ENCODE measurements at regions not wholly inside any gene's neighbourhood (a gene's known extent, or its start where the extent isn't known, plus 50 kb on each side); places are given as distances from the start of the nearest gene placed in this dataset.

GRCh38 chr7:117973975-117974374 is 100.7 kb upstream of the CTTNBP2 start:
- DNase-seq (ENCODE audit: low spot score), result no peak

- DNase-seq (ENCODE audit: low spot score), result no peak
Measured at GRCh38 chr7:117974891-117975290, 101.7 kb upstream of the CTTNBP2 start.

- no peak for DNase-seq (ENCODE audit: low spot score)
Measured at GRCh38 chr7:117975476-117975875, 102.2 kb upstream of the CTTNBP2 start.

- no peak for DNase-seq (ENCODE audit: low spot score)
Measured at GRCh38 chr7:117979954-117980497, 106.8 kb upstream of the CTTNBP2 start.

- DNase-seq (ENCODE audit: low spot score), result no peak
Measured at GRCh38 chr7:117982071-117983055, 109.1 kb upstream of the CTTNBP2 start.

- no peak for DNase-seq (ENCODE audit: low spot score)
Measured at GRCh38 chr7:117986645-117987269, 113.5 kb upstream of the CTTNBP2 start.

GRCh38 chr7:117990834-117991233 is 117.6 kb upstream of the CTTNBP2 start:
- no peak for DNase-seq (ENCODE audit: low spot score)

- DNase-seq (ENCODE audit: low spot score), result no peak
Measured at GRCh38 chr7:117992635-117993376, 119.6 kb upstream of the CTTNBP2 start.

GRCh38 chr7:117993377-117994003 is 120.2 kb upstream of the CTTNBP2 start:
- peak; percentile 14 for DNase-seq (ENCODE audit: low spot score)

- no peak for DNase-seq (ENCODE audit: low spot score)
Measured at GRCh38 chr7:117995850-117996650, 122.8 kb upstream of the CTTNBP2 start.

GRCh38 chr7:117997862-117998825 is 124.9 kb upstream of the CTTNBP2 start:
- DNase-seq (ENCODE audit: low spot score), result no peak

GRCh38 chr7:118000480-118001202 is 127.4 kb upstream of the CTTNBP2 start:
- no peak for DNase-seq (ENCODE audit: low spot score)

GRCh38 chr7:118003476-118003875 is 130.2 kb upstream of the CTTNBP2 start:
- DNase-seq (ENCODE audit: low spot score), result no peak

- DNase-seq (ENCODE audit: low spot score), result no peak
Measured at GRCh38 chr7:118005026-118005425, 131.8 kb upstream of the CTTNBP2 start.

GRCh38 chr7:118006979-118007378 is 133.7 kb upstream of the CTTNBP2 start:
- no peak for DNase-seq (ENCODE audit: low spot score)

- no peak for DNase-seq (ENCODE audit: low spot score)
Measured at GRCh38 chr7:118009419-118009818, 136.2 kb upstream of the CTTNBP2 start.

GRCh38 chr7:118011652-118012051 is 138.4 kb upstream of the CTTNBP2 start:
- no peak for DNase-seq (ENCODE audit: low spot score)

GRCh38 chr7:118013252-118014010 is 140.2 kb upstream of the CTTNBP2 start:
- DNase-seq (ENCODE audit: low spot score), result no peak
